ENCODE measurements at regions not wholly inside any gene's neighbourhood (a gene's known extent, or its start where the extent isn't known, plus 50 kb on each side); places are given as distances from the start of the nearest gene placed in this dataset.

GRCh38 chr14:71387753-71388152, 480.5 kb downstream of the PCNX1 start:
- ATAC-seq (ENCODE audit: poor library complexity) (no peak), DNase-seq (no peak)
- CTCF ChIA-PET, result interaction anchor here (1.1 kb wide), 1 partner anchor 16 kb away, joined by 3 read pairs; no protein-coding TSS in a partner anchor
- H3K4me1 ChIP-seq (ENCODE audit: insufficient read depth, low read length), result no peaks in the 10 kb centered on the region
- H3K27ac ChIP-seq (ENCODE audit: low read depth in 1 of 2, low read length in 2 of 2), result no peak overlapping the region
- H3K27me3 ChIP-seq (ENCODE audit: control insufficient read depth in 1 of 2, insufficient read depth in 2 of 2, low read length in 2 of 2), result no peaks in the 10 kb centered on the region
- intact Hi-C loops (cut with DNase I, micrococcal nuclease), result no loop called here
- no peak overlapping the region for H3K4me3 ChIP-seq (ENCODE audit: low read length)
- Mint-ChIP-seq H3K36me3 (ENCODE audit: low read depth) (peaks cover 8% of the 10 kb centered on the region), H3K4me3 (no peak overlapping the region), H3K27me3 (no peaks in the 10 kb centered on the region), H3K9me3 (no peaks in the 10 kb centered on the region), H3K4me1 (ENCODE audit: low read depth) (peaks cover 30% of the 10 kb centered on the region), H3K27ac (no peak overlapping the region)
- TF ChIP-seq CTCF (IDR thresholded peaks at IDR 0.05), result no peak
- no peaks in the 10 kb centered on the region for H3K9me3 ChIP-seq (ENCODE audit: control insufficient read depth in 1 of 2, insufficient read depth in 1 of 2, low read length in 2 of 2)
- POLR2A ChIA-PET, result interaction anchor here (1.4 kb wide), 1 partner anchor 12 kb away, joined by 4 read pairs; no protein-coding TSS in a partner anchor
- H3K36me3 ChIP-seq (ENCODE audit: insufficient read depth, low read length), result no peaks in the 10 kb centered on the region

GRCh38 chr14:71388336-71388735, 481.1 kb downstream of the PCNX1 start:
- Histone ChIP-seq H3K9me3 (ENCODE audit: control insufficient read depth in 1 of 2, insufficient read depth in 1 of 2, low read length in 2 of 2) (no peaks in the 10 kb centered on the region), H3K4me3 (ENCODE audit: low read length) (no peak overlapping the region), H3K36me3 (ENCODE audit: insufficient read depth, low read length) (no peaks in the 10 kb centered on the region), H3K27me3 (ENCODE audit: control insufficient read depth in 1 of 2, insufficient read depth in 2 of 2, low read length in 2 of 2) (no peaks in the 10 kb centered on the region), H3K4me1 (ENCODE audit: insufficient read depth, low read length) (no peaks in the 10 kb centered on the region), H3K27ac (ENCODE audit: low read depth in 1 of 2, low read length in 2 of 2) (no peak overlapping the region)
- Mint-ChIP-seq H3K9me3 (no peaks in the 10 kb centered on the region), H3K27me3 (no peaks in the 10 kb centered on the region), H3K36me3 (ENCODE audit: low read depth) (peaks cover 7% of the 10 kb centered on the region), H3K4me1 (ENCODE audit: low read depth) (peaks cover 26% of the 10 kb centered on the region), H3K4me3 (no peak overlapping the region), H3K27ac (no peak overlapping the region)
- CTCF ChIA-PET, result interaction anchor here (1.1 kb wide), 1 partner anchor 16 kb away, joined by 3 read pairs; no protein-coding TSS in a partner anchor
- intact Hi-C loops (cut with DNase I, micrococcal nuclease), result no loop called here
- ATAC-seq (ENCODE audit: poor library complexity), result no peak
- POLR2A ChIA-PET, result interaction anchor here (1.4 kb wide), 1 partner anchor 11 kb away, joined by 4 read pairs; no protein-coding TSS in a partner anchor
- TF ChIP-seq CTCF (IDR thresholded peaks at IDR 0.05), result no peak
- DNase-seq, result no peak

GRCh38 chr14:71388862-71389261, 481.6 kb downstream of the PCNX1 start:
- Histone ChIP-seq H3K27me3 (ENCODE audit: control insufficient read depth in 1 of 2, insufficient read depth in 2 of 2, low read length in 2 of 2) (no peaks in the 10 kb centered on the region), H3K36me3 (ENCODE audit: insufficient read depth, low read length) (no peaks in the 10 kb centered on the region), H3K4me3 (ENCODE audit: low read length) (no peak overlapping the region), H3K4me1 (ENCODE audit: insufficient read depth, low read length) (no peaks in the 10 kb centered on the region), H3K27ac (ENCODE audit: low read depth in 1 of 2, low read length in 2 of 2) (no peak overlapping the region), H3K9me3 (ENCODE audit: control insufficient read depth in 1 of 2, insufficient read depth in 1 of 2, low read length in 2 of 2) (no peaks in the 10 kb centered on the region)
- no peak overlapping the region for H3K4me3 Mint-ChIP-seq
- DNase-seq (no peak), ATAC-seq (ENCODE audit: poor library complexity) (no peak)
- CTCF ChIA-PET, result interaction anchor here (1.1 kb wide), 1 partner anchor 15 kb away, joined by 3 read pairs; no protein-coding TSS in a partner anchor
- H3K27me3 Mint-ChIP-seq, result no peaks in the 10 kb centered on the region
- intact Hi-C loops (cut with DNase I, micrococcal nuclease), result no loop called here
- POLR2A ChIA-PET, result interaction anchor here (1.4 kb wide), 1 partner anchor 10 kb away, joined by 4 read pairs; no protein-coding TSS in a partner anchor
- H3K9me3 Mint-ChIP-seq, result no peaks in the 10 kb centered on the region
- no peak overlapping the region for H3K27ac Mint-ChIP-seq
- H3K36me3 Mint-ChIP-seq (ENCODE audit: low read depth), result peaks cover 4% of the 10 kb centered on the region
- TF ChIP-seq CTCF (IDR thresholded peaks at IDR 0.05), result no peak
- H3K4me1 Mint-ChIP-seq (ENCODE audit: low read depth), result peaks cover 22% of the 10 kb centered on the region
